SK-N-SH (cell line): ENCODE measurements at regions not wholly inside any gene's neighbourhood (a gene's known extent, or its start where the extent isn't known, plus 50 kb on each side); places are given as distances from the start of the nearest gene placed in this dataset.

Experiments
- CTCF ChIA-PET: fragments of 300-600, 350-600 bp; formaldehyde crosslinking; extraction: SDS; loops from one replicate; lab custom pipeline; 2021; lab: Yijun Ruan, JAX
- POLR2A ChIA-PET: fragments of 350-600 bp; sonication (Branson Sonifier 250); formaldehyde crosslinking; extraction: SDS; loops from one replicate; lab custom pipeline; 2020; ENCODE audit warnings: antibody characterized with exemption, inconsistent platforms; lab: Yijun Ruan, JAX
- DNase-seq: peaks from one replicate; pipeline ENCODE4 v3.0.0; 2012
- H2AFZ ChIP-seq: fragments of 200-600 bp; sonication (generic); 2 replicates; pipeline ENCODE4 v1.8.1; 2016; ENCODE audit warnings: antibody characterized with exemption, mild to moderate bottlenecking, low read depth
- H3F3A ChIP-seq: fragments of 200-600 bp; sonication (generic); replicated peaks from 2 replicates; pipeline ENCODE3; 2016; ENCODE audit warnings: antibody characterized with exemption, mild to moderate bottlenecking; ENCODE audit not compliant: insufficient read depth
- H3K27ac ChIP-seq, 2 experiments: fragments of 200-500 bp in 1 of 2; fragments of 200-600 bp in 1 of 2; sonication (Bioruptor generic) in 1 of 2; sonication (generic), shearing (Covaris generic) in 1 of 2; 2 replicates each; pipeline versions ENCODE4 v1.5.1 to v1.6.1; 2014 to 2016; ENCODE audit warnings: low read depth in 2 of 2, inconsistent platforms in 1 of 2, low read length in 1 of 2, mild to moderate bottlenecking in 1 of 2, mixed read lengths in 1 of 2
- H3K27me3 ChIP-seq: fragments of 200-600 bp; sonication (generic), shearing (Covaris generic); 2 replicates; pipeline ENCODE4 v1.6.1; 2016; ENCODE audit warnings: mixed run types; ENCODE audit not compliant: insufficient read depth
- H3K36me3 ChIP-seq, 2 experiments: fragments of 200-500 bp in 1 of 2; fragments of 200-600 bp in 1 of 2; sonication (Bioruptor generic) in 1 of 2; sonication (generic) in 1 of 2; replicated peaks in 1 of 2; 2 replicates each; pipeline versions ENCODE3 to v1.5.1; 2014 to 2016; ENCODE audit warnings: low read length in 1 of 2, mild to moderate bottlenecking in 1 of 2; ENCODE audit not compliant: insufficient read depth in 2 of 2, control insufficient read depth in 1 of 2
- H3K4me1 ChIP-seq, 2 experiments: fragments of 200-500 bp in 1 of 2; fragments of 200-600 bp in 1 of 2; sonication (Bioruptor generic) in 1 of 2; sonication (generic), shearing (Covaris generic) in 1 of 2; 2 replicates each; pipeline versions ENCODE4 v1.5.1 to v1.6.1; 2014 to 2016; ENCODE audit warnings: low read depth in 1 of 2, low read length in 1 of 2, mixed run types in 1 of 2; ENCODE audit not compliant: insufficient read depth in 2 of 2, control insufficient read depth in 1 of 2
- H3K4me2 ChIP-seq: fragments of 200-600 bp; sonication (generic), shearing (Covaris generic); 2 replicates; pipeline ENCODE4 v1.6.1; 2017; ENCODE audit warnings: mixed run types
- H3K4me3 ChIP-seq, 2 experiments: fragments of 200-500 bp in 1 of 2; fragments of 200-600 bp in 1 of 2; sonication (Bioruptor generic) in 1 of 2; sonication (generic), shearing (Covaris generic) in 1 of 2; 2 replicates each; pipeline versions ENCODE4 v1.5.1 to v1.8.1; 2014 to 2016; ENCODE audit warnings: low read depth in 2 of 2, inconsistent platforms in 1 of 2, low read length in 1 of 2, mild to moderate bottlenecking in 1 of 2, mixed read lengths in 1 of 2, moderate library complexity in 1 of 2
- H3K79me2 ChIP-seq: fragments of 200-600 bp; sonication (generic); 2 replicates; pipeline ENCODE4 v1.8.1; 2017; ENCODE audit warnings: mild to moderate bottlenecking; ENCODE audit not compliant: insufficient read depth
- H3K9ac ChIP-seq: fragments of 200-600 bp; sonication (generic); 2 replicates; pipeline ENCODE4 v1.6.1; 2017; ENCODE audit warnings: mixed run types
- H3K9me2 ChIP-seq: fragments of 200-600 bp; sonication (generic); 2 replicates; pipeline ENCODE4 v1.6.1; 2017; ENCODE audit warnings: mixed run types
- H3K9me3 ChIP-seq: fragments of 200-600 bp; sonication (generic); 2 replicates; pipeline ENCODE4 v1.6.1; 2017; ENCODE audit warnings: mixed run types, mild to moderate bottlenecking, moderate library complexity
- H4K20me1 ChIP-seq: fragments of 200-600 bp; sonication (generic); 2 replicates; pipeline ENCODE4 v1.6.1; 2017; ENCODE audit warnings: mild to moderate bottlenecking, mixed run types; ENCODE audit not compliant: insufficient read depth
- CHD2 ChIP-seq: fragments of 150-350 bp; IDR thresholded peaks from 2 replicates; pipeline ENCODE4 v1.6.1; 2018; ENCODE audit warnings: low read length; ENCODE audit not compliant: partially characterized antibody
- ELF1 ChIP-seq: IDR thresholded peaks from 2 replicates; pipeline ENCODE4 v1.4.0; 2012
- EP300 ChIP-seq, 2 experiments: IDR thresholded peaks; 2 replicates each; pipeline versions ENCODE4 v1.4.0 to v1.6.1; 2012; ENCODE audit warnings: borderline replicate concordance in 1 of 2, low read depth in 1 of 2, low read length in 1 of 2
- FOXJ3 ChIP-seq: sonication (generic); formaldehyde crosslinking; IDR thresholded peaks from 2 replicates; pipeline ENCODE4 v1.5.1; 2020; ENCODE audit warnings: mild to moderate bottlenecking, missing genetic modification reagents
- GABPA ChIP-seq: IDR thresholded peaks from 2 replicates; pipeline ENCODE4 v1.4.0; 2012; ENCODE audit warnings: low read depth, mild to moderate bottlenecking
- GATA2 ChIP-seq: sonication (generic); formaldehyde crosslinking; IDR thresholded peaks from 2 replicates; pipeline ENCODE4 v1.5.0; 2020; ENCODE audit warnings: mild to moderate bottlenecking, missing genetic modification reagents
- MXI1 ChIP-seq: IDR thresholded peaks from 2 replicates; pipeline ENCODE4 v1.6.1; 2012; ENCODE audit warnings: mild to moderate bottlenecking, low read depth, low read length, improper control_type of control experiment
- NFIC ChIP-seq: IDR thresholded peaks from 2 replicates; pipeline ENCODE4 v1.4.0; 2012; ENCODE audit warnings: borderline replicate concordance
- POLR2AphosphoS5 ChIP-seq: IDR thresholded peaks from 2 replicates; pipeline ENCODE4 v1.6.1; 2012; ENCODE audit warnings: low read depth, low read length
- RAD21 ChIP-seq: IDR thresholded peaks from 2 replicates; pipeline ENCODE4 v1.6.1; 2012; ENCODE audit warnings: mild to moderate bottlenecking, low read length
- RCOR1 ChIP-seq: fragments of 150-350 bp; IDR thresholded peaks from 2 replicates; pipeline ENCODE4 v1.6.1; 2017; ENCODE audit warnings: antibody characterized with exemption, low read length
- RFX5 ChIP-seq: IDR thresholded peaks from 2 replicates; pipeline ENCODE4 v1.6.1; 2012; ENCODE audit warnings: mild to moderate bottlenecking, improper control_type of control experiment, low read length
- SIN3A ChIP-seq: IDR thresholded peaks from 2 replicates; pipeline ENCODE4 v1.6.1; 2012; ENCODE audit warnings: low read depth, mild to moderate bottlenecking, low read length, moderate library complexity, borderline replicate concordance
- TCF12 ChIP-seq: IDR thresholded peaks from 2 replicates; pipeline ENCODE4 v1.4.0; 2012
- TEAD4 ChIP-seq: IDR thresholded peaks from 2 replicates; pipeline ENCODE4 v1.4.0; 2012; ENCODE audit warnings: mild to moderate bottlenecking, borderline replicate concordance; ENCODE audit not compliant: insufficient read depth
- YY1 ChIP-seq: IDR thresholded peaks from 2 replicates; pipeline ENCODE4 v1.4.0; 2012; ENCODE audit warnings: low read depth, mild to moderate bottlenecking
- ZBTB33 ChIP-seq: IDR thresholded peaks from 2 replicates; pipeline ENCODE4 v1.4.0; 2012; ENCODE audit warnings: low read depth, borderline replicate concordance
- WGBS: methylation state at CpG from one replicate; pipeline ENCODE4 v1.1.6; 2017; ENCODE audit warnings: low lambda C conversion rate; 5-methylcytosine and 5-hydroxymethylcytosine counted together

DNA sequence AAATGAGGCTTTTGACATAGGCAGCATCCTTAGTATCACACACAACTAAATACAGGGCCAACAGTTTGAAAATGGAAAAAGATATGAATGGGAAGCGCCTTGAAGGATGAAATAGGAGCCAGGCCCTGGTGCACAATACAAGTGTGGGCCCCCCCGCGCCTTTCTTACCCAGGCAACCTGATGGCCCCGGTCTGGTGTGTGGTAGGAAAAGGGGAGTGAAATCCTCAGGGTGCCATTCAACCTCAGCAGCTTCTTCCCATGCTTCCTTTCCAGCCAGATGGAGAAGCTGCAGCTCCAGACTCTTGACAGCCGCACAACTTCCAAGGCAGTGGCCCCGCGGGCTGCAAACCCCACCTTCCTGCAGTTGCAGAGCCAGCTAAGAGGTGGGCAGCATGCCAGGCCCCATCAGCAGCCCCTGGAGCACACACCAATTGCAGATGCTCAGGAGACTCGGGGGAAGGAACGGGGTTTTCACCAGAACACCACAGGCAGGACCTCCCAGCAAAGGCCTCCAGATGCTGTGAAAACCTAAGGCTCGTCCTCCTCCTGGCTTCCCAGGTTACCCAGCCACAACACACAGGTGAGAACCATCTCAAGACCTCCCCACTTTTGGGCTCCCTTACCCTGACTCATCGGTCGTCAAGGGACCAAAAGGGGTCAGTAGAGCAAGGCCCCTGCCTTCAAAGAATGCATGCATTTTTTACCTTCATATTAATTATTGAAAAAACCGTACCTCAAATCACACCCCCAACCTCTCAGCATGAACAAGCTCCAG lies 101.6 kb downstream of the CPN2 start:
- ChIA-PET POLR2A (interaction anchor here (0.9 to 4.1 kb wide), 5 partner anchors 16 to 116 kb away, joined by 3 to 27 read pairs (median 6); no protein-coding TSS in a partner anchor), CTCF (interaction anchor here (1.0 to 4.5 kb wide), 11 partner anchors 16 to 111 kb away, joined by 3 to 21 read pairs (median 4); no protein-coding TSS in a partner anchor)
- DNase-seq = peak; percentile 77
- Histone ChIP-seq H3K27me3 (peaks cover 20% of the 10 kb centered on the region), H3K9me3 (no peaks in the 10 kb centered on the region), H3F3A (no peaks in the 10 kb centered on the region), H3K4me2 (no peak overlapping the region), H4K20me1 (no peaks in the 10 kb centered on the region), H2AFZ (no peak overlapping the region), H3K9ac (no peak overlapping the region), H3K4me1 (peaks cover 0 to 55% of the 10 kb centered on the region in 2 experiments; a peak in 3 of 4 replicates), H3K27ac (peak overlapping the region in 1 of 2 experiments; percentile 95; a peak in 2 of 4 replicates), H3K4me3 (no peak overlapping the region), H3K36me3 (no peaks in the 10 kb centered on the region), H3K9me2 (no peaks in the 10 kb centered on the region), H3K79me2 (no peaks in the 10 kb centered on the region)
- WGBS = 53% methylated on average over 10 of the region's 13 CpGs
- TF ChIP-seq FOXJ3 (0 out of 2 replicates have a peak, but pooled peaks have one; percentile 40), ELF1 (no peak), TCF12 (0 out of 2 replicates have a peak, but pooled peaks have one; percentile 16), ZBTB33 (no peak), EP300 (IDR thresholded peaks at IDR 0.05; ENCODE audit: borderline replicate concordance in 1 of 2, low read depth in 1 of 2, low read length in 1 of 2) (peak in 1 of 2 experiments; percentile 51; a peak in 1 of 4 replicates), CHD2 (peak; percentile 3), NFIC (0 out of 2 replicates have a peak, but pooled peaks have one; percentile 14), RCOR1 (peak; percentile 56), MXI1 (peak; percentile 30; the same call in 1 of the 2 replicates)

- TF ChIP-seq SIN3A = peak; percentile 75; the same call in 1 of the 2 replicates
- TF ChIP-seq CHD2 = peak; percentile 75
- TF ChIP-seq FOXJ3 = peak; percentile 63; the same call in 1 of the 2 replicates
- TF ChIP-seq NFIC = peak; percentile 33; the same call in 1 of the 2 replicates
- peak; percentile 94 for TF ChIP-seq MXI1
- TF ChIP-seq RAD21 = no peak
- no peak for TF ChIP-seq YY1
- TF ChIP-seq TEAD4 = no peak
- TF ChIP-seq RFX5 = no peak
- peak; percentile 32; the same call in 1 of the 2 replicates for TF ChIP-seq POLR2AphosphoS5
- TF ChIP-seq GABPA = no peak
- peak; percentile 69 for TF ChIP-seq TCF12
- TF ChIP-seq GATA2 (CRISPR knock-in tag) = peak; percentile 26; the same call in 1 of the 2 replicates
- TF ChIP-seq RCOR1 = peak; percentile 56
- Histone ChIP-seq H3K27ac (peak overlapping the region in 1 of 2 experiments; percentile 95; a peak in 3 of 4 replicates), H3K27me3 (peaks cover 20% of the 10 kb centered on the region), H3K9me2 (no peaks in the 10 kb centered on the region), H3K4me2 (peak overlapping the region; percentile 30; the same call in 1 of the 2 replicates), H3F3A (no peaks in the 10 kb centered on the region), H2AFZ (no peak overlapping the region), H3K4me1 (peaks cover 0 to 59% of the 10 kb centered on the region in 2 experiments; a peak in 3 of 4 replicates), H3K4me3 (no peak overlapping the region), H4K20me1 (no peaks in the 10 kb centered on the region), H3K9ac (no peak overlapping the region), H3K36me3 (no peaks in the 10 kb centered on the region), H3K79me2 (no peaks in the 10 kb centered on the region), H3K9me3 (no peaks in the 10 kb centered on the region)
- WGBS = 22% methylated on average over 19 of the region's 20 CpGs
- ChIA-PET CTCF (interaction anchor here (0.7 to 4.5 kb wide), 13 partner anchors 16 to 145 kb away, joined by 3 to 21 read pairs (median 3); partner anchors contain the start of gene HES1), POLR2A (interaction anchor here (0.9 to 4.1 kb wide), 6 partner anchors 15 to 117 kb away, joined by 3 to 27 read pairs (median 5); no protein-coding TSS in a partner anchor)
- peak; percentile 84 for DNase-seq
These were observed 100.8 kb downstream of the CPN2 start for GRCh38 chr3:194250098-194251002.
